WERI-Rb-1 (cell line): ENCODE measurements at regions not wholly inside any gene's neighbourhood (a gene's known extent, or its start where the extent isn't known, plus 50 kb on each side); places are given as distances from the start of the nearest gene placed in this dataset.

ENCODE experiments used
- DNase-seq: peaks from one replicate; pipeline ENCODE4 v3.0.0-alpha.2; 2020
- H3K27ac ChIP-seq: fragments of 250-450 bp; sonication (Bioruptor Pico); 2 replicates; pipeline ENCODE4 v1.5.1; 2020; ENCODE audit warnings: mild to moderate bottlenecking, moderate library complexity
- H3K27me3 ChIP-seq: fragments of 250-450 bp; sonication (Bioruptor Pico); 2 replicates; pipeline ENCODE4 v1.5.1; 2021; ENCODE audit warnings: mild to moderate bottlenecking, low read depth, moderate library complexity; ENCODE audit not compliant: insufficient read depth, severe bottlenecking
- H3K36me3 ChIP-seq: fragments of 250-450 bp; sonication (Bioruptor Pico); 2 replicates; pipeline ENCODE4 v1.5.1; 2020; ENCODE audit warnings: mild to moderate bottlenecking, moderate library complexity
- H3K4me3 ChIP-seq: 2 replicates; pipeline ENCODE4 v1.5.1; 2011; ENCODE audit warnings: low read depth, mild to moderate bottlenecking, control low read depth, low read length
- H3K9me3 ChIP-seq: fragments of 250-450 bp; sonication (Bioruptor Pico); 2 replicates; pipeline ENCODE4 v1.5.1; 2021; ENCODE audit warnings: mild to moderate bottlenecking, moderate library complexity; ENCODE audit not compliant: severe bottlenecking
- CTCF ChIP-seq: IDR thresholded peaks from 2 replicates; pipeline ENCODE4 v1.5.1; 2011; ENCODE audit warnings: low read depth, mild to moderate bottlenecking, control low read depth, inconsistent platforms, low read length

- peaks cover 2% of the 10 kb centered on the region for H3K9me3 ChIP-seq
- no peak for TF ChIP-seq CTCF
- H3K27ac ChIP-seq, result no peak overlapping the region
- no peaks in the 10 kb centered on the region for H3K27me3 ChIP-seq
- DNase-seq, result no peak
- H3K4me3 ChIP-seq, result no peak overlapping the region
- no peaks in the 10 kb centered on the region for H3K36me3 ChIP-seq
Measured at GRCh38 chr16:66107661-66108060, 258.8 kb upstream of the CDH5 start.

GRCh38 chr16:66103211-66103610 is 263.3 kb upstream of the CDH5 start:
- DNase-seq, result no peak
- TF ChIP-seq CTCF, result no peak
- Histone ChIP-seq H3K27ac (no peak overlapping the region), H3K27me3 (no peaks in the 10 kb centered on the region), H3K36me3 (no peaks in the 10 kb centered on the region; the same call in 1 of the 2 replicates), H3K4me3 (no peak overlapping the region), H3K9me3 (peaks cover 2% of the 10 kb centered on the region)

GRCh38 chr16:66099306-66099705 is 267.2 kb upstream of the CDH5 start:
- TF ChIP-seq CTCF, result no peak
- no peaks in the 10 kb centered on the region; the same call in 1 of the 2 replicates for H3K36me3 ChIP-seq
- peak; percentile 81 for DNase-seq

GRCh38 chr16:66097751-66098150 is 268.7 kb upstream of the CDH5 start:
- Histone ChIP-seq H3K9me3 (no peaks in the 10 kb centered on the region), H3K27me3 (no peaks in the 10 kb centered on the region), H3K4me3 (no peak overlapping the region)

More at GRCh38 chr16:66099306-66099705, 267.2 kb upstream of the CDH5 start:
- peak overlapping the region; percentile 93 for H3K27ac ChIP-seq
- H3K9me3 ChIP-seq, result peaks cover 2% of the 10 kb centered on the region
- H3K27me3 ChIP-seq, result no peaks in the 10 kb centered on the region
- H3K4me3 ChIP-seq, result peak overlapping the region; percentile 7

GRCh38 chr16:66095676-66096075 is 270.8 kb upstream of the CDH5 start:
- H3K27ac ChIP-seq, result no peak overlapping the region
- H3K9me3 ChIP-seq, result no peaks in the 10 kb centered on the region
- no peak overlapping the region for H3K4me3 ChIP-seq
- no peaks in the 10 kb centered on the region; the same call in 1 of the 2 replicates for H3K36me3 ChIP-seq
- no peaks in the 10 kb centered on the region for H3K27me3 ChIP-seq
- no peak for DNase-seq
- no peak for TF ChIP-seq CTCF

More at GRCh38 chr16:66097751-66098150, 268.7 kb upstream of the CDH5 start:
- Histone ChIP-seq H3K27ac (no peak overlapping the region), H3K36me3 (no peaks in the 10 kb centered on the region; the same call in 1 of the 2 replicates)
- DNase-seq, result no peak
- TF ChIP-seq CTCF, result no peak

- TF ChIP-seq CTCF, result no peak
- Histone ChIP-seq H3K36me3 (no peaks in the 10 kb centered on the region), H3K4me3 (no peak overlapping the region), H3K27ac (no peak overlapping the region), H3K9me3 (no peaks in the 10 kb centered on the region), H3K27me3 (no peaks in the 10 kb centered on the region)
- no peak for DNase-seq
Measured at GRCh38 chr16:66093191-66093590, 273.3 kb upstream of the CDH5 start.
